K562 (cell line): ENCODE measurements at regions not wholly inside any gene's neighbourhood (a gene's known extent, or its start where the extent isn't known, plus 50 kb on each side); places are given as distances from the start of the nearest gene placed in this dataset.

Experiments
- ATAC-seq: fragments of 200-7000 bp; cut with Tn5 transposase; 3 replicates; pipeline ENCODE4 v1.9.1; 2020; ENCODE audit warnings: moderate library complexity
- BruUV-seq: library from RNA; stranded (reverse); fragments of 400-500 nt; replicated peaks from 2 replicates; lab custom pipeline; 2021; lab: Mats Ljungman, UMichigan
- CTCF ChIA-PET: fragments of 300-600 bp; formaldehyde crosslinking; extraction: SDS; loops from one replicate; lab custom pipeline; 2021; ENCODE audit warnings: low intra/inter-chr PET ratio; lab: Yijun Ruan, JAX
- POLR2A ChIA-PET: fragments of 300-600, 350-650 bp; sonication (Branson Sonifier 250); formaldehyde crosslinking; extraction: SDS; loops from one replicate; lab custom pipeline; 2021; ENCODE audit warnings: antibody characterized with exemption, inconsistent platforms; lab: Yijun Ruan, JAX
- DNase-seq, 4 experiments: peaks; one replicate each; pipeline versions ENCODE4 v3.0.0 to v3.0.0-alpha.2; 2011 to 2018; ENCODE audit warnings: low spot score in 3 of 4, mixed read lengths in 3 of 4; ENCODE audit errors: extremely low read depth in 1 of 4
- FAIRE-seq: peaks from 2 replicates; lab custom pipeline; 2011; peaks lifted over from hg19 to GRCh38; lab: Jason Lieb, UNC
- H2AFZ ChIP-seq: 2 replicates; pipeline ENCODE4 v1.6.0; 2011; ENCODE audit warnings: low read depth, low read length, control low read depth, inconsistent platforms
- H3K27ac ChIP-seq: fragments of 200-600 bp; 3 replicates; pipeline ENCODE4 v1.8.0; 2011; ENCODE audit warnings: low read depth, mild to moderate bottlenecking, control low read depth, inconsistent platforms, low read length, moderate library complexity, mixed read lengths; ENCODE audit errors: extremely low read depth
- H3K27me3 ChIP-seq, 2 experiments: fragments of 300-600 bp in 1 of 2; 2 replicates in 1 of 2; 3 replicates in 1 of 2; pipeline versions ENCODE4 v1.6.0 to v1.8.0; 2011; ENCODE audit warnings: inconsistent platforms in 2 of 2, low read length in 2 of 2, mild to moderate bottlenecking in 1 of 2, mixed read lengths in 1 of 2, moderate library complexity in 1 of 2; ENCODE audit not compliant: control insufficient read depth in 2 of 2, insufficient read depth in 2 of 2
- H3K36me3 ChIP-seq: fragments of 300-600 bp; 3 replicates; pipeline ENCODE4 v1.8.0; 2011; ENCODE audit warnings: mild to moderate bottlenecking, low read length, inconsistent platforms; ENCODE audit not compliant: control insufficient read depth, insufficient read depth
- H3K4me1 ChIP-seq, 2 experiments: fragments of 200-600 bp in 1 of 2; replicated peaks in 1 of 2; 2 replicates in 1 of 2; 3 replicates in 1 of 2; pipeline versions ENCODE4 v1.5.1 to v1.8.0; 2011; ENCODE audit warnings: inconsistent platforms in 2 of 2, low read length in 2 of 2, mild to moderate bottlenecking in 1 of 2, mixed read lengths in 1 of 2, moderate library complexity in 1 of 2; ENCODE audit not compliant: control insufficient read depth in 2 of 2, insufficient read depth in 2 of 2
- H3K4me2 ChIP-seq: 2 replicates; pipeline ENCODE4 v1.6.1; 2011; ENCODE audit warnings: low read length, control low read depth, inconsistent platforms, mixed read lengths; ENCODE audit not compliant: insufficient read depth
- H3K4me3 ChIP-seq: fragments of 200-600 bp; sonication (generic), shearing (Covaris generic); 2 replicates; pipeline ENCODE4 v1.5.1; 2016; ENCODE audit warnings: control low read depth, inconsistent platforms
- H3K79me2 ChIP-seq: fragments of 200-600 bp; 3 replicates; pipeline ENCODE4 v1.8.0; 2011; ENCODE audit warnings: low read length, inconsistent platforms; ENCODE audit not compliant: control insufficient read depth, insufficient read depth
- H3K9ac ChIP-seq, 2 experiments: 2 replicates each; pipeline versions ENCODE4 v1.6.0 to v1.6.1; 2011; ENCODE audit warnings: low read depth in 2 of 2, low read length in 2 of 2, control low read depth in 1 of 2, inconsistent platforms in 1 of 2, mild to moderate bottlenecking in 1 of 2, mixed read lengths in 1 of 2; ENCODE audit not compliant: insufficient read depth in 1 of 2
- H3K9me1 ChIP-seq: one replicate; pipeline ENCODE4 v1.6.0; 2011; ENCODE audit warnings: inconsistent platforms, mild to moderate bottlenecking, low read length, moderate library complexity; ENCODE audit not compliant: control insufficient read depth, insufficient read depth
- H3K9me3 ChIP-seq: replicated peaks from 2 replicates; pipeline ENCODE4 v1.5.1; 2011; ENCODE audit warnings: low read depth, low read length, inconsistent platforms; ENCODE audit not compliant: control insufficient read depth, insufficient read depth
- H4K20me1 ChIP-seq: replicated peaks from 2 replicates; pipeline ENCODE4 v1.6.1; 2011; ENCODE audit warnings: low read length, inconsistent platforms, mixed read lengths; ENCODE audit not compliant: control insufficient read depth, insufficient read depth
- ETV1 ChIP-seq: fragments of 450-650 bp; conservative IDR thresholded peaks from 2 replicates; pipeline ENCODE4 v1.6.1; 2016; ENCODE audit warnings: missing genetic modification characterization, control low read depth, low read depth, missing compliant biosample characterization
- FUS ChIP-seq: fragments of 200-400 bp; formaldehyde crosslinking; optimal IDR thresholded peaks from 2 replicates; pipeline ENCODE3; 2017; ENCODE audit warnings: low read depth, low read length
- MEF2D ChIP-seq: conservative IDR thresholded peaks from 2 replicates; pipeline ENCODE4 v1.6.1; 2016; ENCODE audit warnings: low read depth, missing genetic modification characterization, missing compliant biosample characterization
- MYNN ChIP-seq, 2 experiments: sonication (generic); formaldehyde crosslinking in 1 of 2; IDR thresholded peaks; 2 replicates each; pipeline versions ENCODE4 v1.5.0 to v1.6.1; 2016 to 2020; ENCODE audit warnings: antibody characterized with exemption in 1 of 2, missing genetic modification reagents in 1 of 2
- SOX6 ChIP-seq: fragments of 450-650 bp; IDR thresholded peaks from 2 replicates; pipeline ENCODE4 v1.6.1; 2014; ENCODE audit warnings: mild to moderate bottlenecking
- ZKSCAN3 ChIP-seq: fragments of 250-450 bp; sonication (Bioruptor Pico); IDR thresholded peaks from 2 replicates; pipeline ENCODE4 v1.4.0; 2020
- WGBS: fragments of 100-300 bp; shearing (Covaris generic); methylation state at CpG from one replicate; pipeline ENCODE4 v1.1.6; 2016; ENCODE audit warnings: low coverage, mixed read lengths; ENCODE audit not compliant: insufficient coverage; ENCODE audit errors: missing lambda C conversion rate; 5-methylcytosine and 5-hydroxymethylcytosine counted together
- in situ Hi-C: fragments of 300-500 bp; cut with MboI; formaldehyde crosslinking; loops from 4 replicates; pipeline ENCODE4 v1.15.0; 2018; ENCODE audit warnings: inconsistent platforms, mixed read lengths
- intact Hi-C: fragments of 100-400 bp; cut with micrococcal nuclease; formaldehyde crosslinking; loops from 2 replicates; pipeline ENCODE4 v1.14.2; 2022
- TF ChIP-seq, protein P1 (sequence below): sonication (generic); formaldehyde crosslinking; IDR thresholded peaks from 2 replicates; pipeline ENCODE4 v1.8.1; 2022; ENCODE audit warnings: missing genetic modification reagents
- TF ChIP-seq, protein P2 (sequence below): sonication (generic); IDR thresholded peaks from 2 replicates; pipeline ENCODE4 v1.6.1; 2016
- TF ChIP-seq, protein P3 (sequence below), 2 experiments: fragments of 450-650 bp; IDR thresholded peaks; 2 replicates each; pipeline ENCODE4 v1.6.1; 2018; ENCODE audit warnings: mild to moderate bottlenecking in 2 of 2, low read depth in 1 of 2; ENCODE audit not compliant: partially characterized antibody in 2 of 2

DNA sequence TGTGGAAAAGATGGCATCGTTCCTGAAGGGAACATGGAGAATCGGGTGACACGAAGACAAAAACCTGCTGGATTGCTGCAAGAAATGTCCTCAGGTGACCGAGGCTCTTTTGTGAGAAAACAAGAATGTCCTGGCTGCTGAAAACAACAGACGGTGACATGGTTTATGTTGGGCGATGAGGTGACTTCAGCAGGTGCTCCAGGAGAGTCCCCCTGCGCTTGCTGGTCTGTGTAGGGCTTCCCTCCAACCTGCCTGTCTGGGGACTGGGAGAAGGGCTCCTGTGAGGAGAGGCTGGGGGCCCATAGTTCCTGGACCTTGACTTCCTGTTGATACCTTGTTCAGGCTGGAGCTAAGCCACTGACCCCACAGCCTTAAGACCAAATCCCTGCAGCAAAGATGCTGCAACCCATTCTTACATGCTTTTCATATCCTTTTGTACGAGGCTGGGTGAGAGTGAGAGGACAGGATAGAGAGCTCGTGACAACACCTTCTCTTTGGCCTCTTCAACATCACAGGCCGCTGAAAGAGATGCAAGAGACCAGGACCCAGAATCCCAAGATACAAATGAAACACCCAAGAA, 134.8 kb downstream of the CD83 start:
- Histone ChIP-seq H3K36me3 (no peaks in the 10 kb centered on the region), H3K27ac (no peak overlapping the region), H3K4me2 (no peak overlapping the region), H3K4me3 (no peak overlapping the region), H3K9me1 (no peaks in the 10 kb centered on the region), H3K27me3 (peaks cover 3 to 22% of the 10 kb centered on the region in 2 experiments), H3K9ac (no peak overlapping the region), H3K79me2 (no peaks in the 10 kb centered on the region), H3K4me1 (no peaks in the 10 kb centered on the region), H3K9me3 (no peaks in the 10 kb centered on the region), H2AFZ (no peak overlapping the region), H4K20me1 (no peaks in the 10 kb centered on the region)
- intact Hi-C loops (no loop called here), in situ Hi-C loops (no loop called here)
- no TSS peak for BruUV-seq
- ChIA-PET CTCF (no interaction called here), POLR2A (interaction anchor here (0.7 kb wide), 1 partner anchor 548 kb away, joined by 3 read pairs; no protein-coding TSS in a partner anchor)
- ATAC-seq: no peak; the same call in 2 of the 3 replicates
- no peak for DNase-seq
- WGBS: 6% methylated on average over 10 of the region's 10 CpGs
- TF ChIP-seq, protein P1, sequence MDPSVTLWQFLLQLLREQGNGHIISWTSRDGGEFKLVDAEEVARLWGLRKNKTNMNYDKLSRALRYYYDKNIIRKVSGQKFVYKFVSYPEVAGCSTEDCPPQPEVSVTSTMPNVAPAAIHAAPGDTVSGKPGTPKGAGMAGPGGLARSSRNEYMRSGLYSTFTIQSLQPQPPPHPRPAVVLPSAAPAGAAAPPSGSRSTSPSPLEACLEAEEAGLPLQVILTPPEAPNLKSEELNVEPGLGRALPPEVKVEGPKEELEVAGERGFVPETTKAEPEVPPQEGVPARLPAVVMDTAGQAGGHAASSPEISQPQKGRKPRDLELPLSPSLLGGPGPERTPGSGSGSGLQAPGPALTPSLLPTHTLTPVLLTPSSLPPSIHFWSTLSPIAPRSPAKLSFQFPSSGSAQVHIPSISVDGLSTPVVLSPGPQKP (CRISPR knock-in tag): no peak
- TF ChIP-seq, protein P2, sequence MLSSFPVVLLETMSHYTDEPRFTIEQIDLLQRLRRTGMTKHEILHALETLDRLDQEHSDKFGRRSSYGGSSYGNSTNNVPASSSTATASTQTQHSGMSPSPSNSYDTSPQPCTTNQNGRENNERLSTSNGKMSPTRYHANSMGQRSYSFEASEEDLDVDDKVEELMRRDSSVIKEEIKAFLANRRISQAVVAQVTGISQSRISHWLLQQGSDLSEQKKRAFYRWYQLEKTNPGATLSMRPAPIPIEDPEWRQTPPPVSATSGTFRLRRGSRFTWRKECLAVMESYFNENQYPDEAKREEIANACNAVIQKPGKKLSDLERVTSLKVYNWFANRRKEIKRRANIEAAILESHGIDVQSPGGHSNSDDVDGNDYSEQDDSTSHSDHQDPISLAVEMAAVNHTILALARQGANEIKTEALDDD: no peak
- no peak for TF ChIP-seq ZKSCAN3
- no peak for TF ChIP-seq SOX6
- no peak for TF ChIP-seq MEF2D (tag)
- TF ChIP-seq MYNN (IDR thresholded peaks at IDR 0.05): no peak
- TF ChIP-seq MYNN (CRISPR knock-in tag; IDR thresholded peaks at IDR 0.05): no peak
- no peak for TF ChIP-seq FUS
- TF ChIP-seq ETV1 (tag): 0 out of 2 replicates have a peak, but pooled peaks have one; percentile 32
- TF ChIP-seq, protein P3, sequence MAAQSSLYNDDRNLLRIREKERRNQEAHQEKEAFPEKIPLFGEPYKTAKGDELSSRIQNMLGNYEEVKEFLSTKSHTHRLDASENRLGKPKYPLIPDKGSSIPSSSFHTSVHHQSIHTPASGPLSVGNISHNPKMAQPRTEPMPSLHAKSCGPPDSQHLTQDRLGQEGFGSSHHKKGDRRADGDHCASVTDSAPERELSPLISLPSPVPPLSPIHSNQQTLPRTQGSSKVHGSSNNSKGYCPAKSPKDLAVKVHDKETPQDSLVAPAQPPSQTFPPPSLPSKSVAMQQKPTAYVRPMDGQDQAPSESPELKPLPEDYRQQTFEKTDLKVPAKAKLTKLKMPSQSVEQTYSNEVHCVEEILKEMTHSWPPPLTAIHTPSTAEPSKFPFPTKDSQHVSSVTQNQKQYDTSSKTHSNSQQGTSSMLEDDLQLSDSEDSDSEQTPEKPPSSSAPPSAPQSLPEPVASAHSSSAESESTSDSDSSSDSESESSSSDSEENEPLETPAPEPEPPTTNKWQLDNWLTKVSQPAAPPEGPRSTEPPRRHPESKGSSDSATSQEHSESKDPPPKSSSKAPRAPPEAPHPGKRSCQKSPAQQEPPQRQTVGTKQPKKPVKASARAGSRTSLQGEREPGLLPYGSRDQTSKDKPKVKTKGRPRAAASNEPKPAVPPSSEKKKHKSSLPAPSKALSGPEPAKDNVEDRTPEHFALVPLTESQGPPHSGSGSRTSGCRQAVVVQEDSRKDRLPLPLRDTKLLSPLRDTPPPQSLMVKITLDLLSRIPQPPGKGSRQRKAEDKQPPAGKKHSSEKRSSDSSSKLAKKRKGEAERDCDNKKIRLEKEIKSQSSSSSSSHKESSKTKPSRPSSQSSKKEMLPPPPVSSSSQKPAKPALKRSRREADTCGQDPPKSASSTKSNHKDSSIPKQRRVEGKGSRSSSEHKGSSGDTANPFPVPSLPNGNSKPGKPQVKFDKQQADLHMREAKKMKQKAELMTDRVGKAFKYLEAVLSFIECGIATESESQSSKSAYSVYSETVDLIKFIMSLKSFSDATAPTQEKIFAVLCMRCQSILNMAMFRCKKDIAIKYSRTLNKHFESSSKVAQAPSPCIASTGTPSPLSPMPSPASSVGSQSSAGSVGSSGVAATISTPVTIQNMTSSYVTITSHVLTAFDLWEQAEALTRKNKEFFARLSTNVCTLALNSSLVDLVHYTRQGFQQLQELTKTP (IDR thresholded peaks at IDR 0.05; ENCODE audit: low read depth in 1 of 2, partially characterized antibody in 2 of 2): peak in 1 of 2 experiments; percentile 64
- no peak for FAIRE-seq
